ENCODE measurements at regions not wholly inside any gene's neighbourhood (a gene's known extent, or its start where the extent isn't known, plus 50 kb on each side); places are given as distances from the start of the nearest gene placed in this dataset.

GRCh38 chr4:67201334-67201733 is 344.0 kb downstream of the CENPC start:
- CTCF ChIA-PET: no interaction called here
- TF ChIP-seq ARNT (IDR thresholded peaks at IDR 0.05) (no peak), LEF1 (IDR thresholded peaks at IDR 0.05; ENCODE audit: borderline replicate concordance) (no peak), FOXM1 (IDR thresholded peaks at IDR 0.05; ENCODE audit: borderline replicate concordance) (no peak), BHLHE40 (IDR thresholded peaks at IDR 0.05; ENCODE audit: borderline replicate concordance) (no peak), HDGF (IDR thresholded peaks at IDR 0.05; ENCODE audit: borderline replicate concordance) (no peak), SP1 (IDR thresholded peaks at IDR 0.05) (no peak), SUZ12 (IDR thresholded peaks at IDR 0.05) (no peak), FOXA1 (IDR thresholded peaks at IDR 0.05) (no peak), TARDBP (IDR thresholded peaks at IDR 0.05) (no peak), ELF4 (IDR thresholded peaks at IDR 0.05) (no peak), NFRKB (IDR thresholded peaks at IDR 0.05) (no peak), CTBP1 (IDR thresholded peaks at IDR 0.05; ENCODE audit: borderline replicate concordance) (no peak), L3MBTL2 (conservative IDR thresholded peaks at IDR 0.05) (no peak), ZNF384 (IDR thresholded peaks at IDR 0.05) (no peak), FOXK2 (IDR thresholded peaks at IDR 0.05) (no peak)
- TF ChIP-seq, protein P1, sequence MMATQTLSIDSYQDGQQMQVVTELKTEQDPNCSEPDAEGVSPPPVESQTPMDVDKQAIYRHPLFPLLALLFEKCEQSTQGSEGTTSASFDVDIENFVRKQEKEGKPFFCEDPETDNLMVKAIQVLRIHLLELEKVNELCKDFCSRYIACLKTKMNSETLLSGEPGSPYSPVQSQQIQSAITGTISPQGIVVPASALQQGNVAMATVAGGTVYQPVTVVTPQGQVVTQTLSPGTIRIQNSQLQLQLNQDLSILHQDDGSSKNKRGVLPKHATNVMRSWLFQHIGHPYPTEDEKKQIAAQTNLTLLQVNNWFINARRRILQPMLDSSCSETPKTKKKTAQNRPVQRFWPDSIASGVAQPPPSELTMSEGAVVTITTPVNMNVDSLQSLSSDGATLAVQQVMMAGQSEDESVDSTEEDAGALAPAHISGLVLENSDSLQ (IDR thresholded peaks at IDR 0.05): no peak
- POLR2A ChIA-PET: no interaction called here
- no peak for DNase-seq (ENCODE audit: extremely low spot score)

DNA sequence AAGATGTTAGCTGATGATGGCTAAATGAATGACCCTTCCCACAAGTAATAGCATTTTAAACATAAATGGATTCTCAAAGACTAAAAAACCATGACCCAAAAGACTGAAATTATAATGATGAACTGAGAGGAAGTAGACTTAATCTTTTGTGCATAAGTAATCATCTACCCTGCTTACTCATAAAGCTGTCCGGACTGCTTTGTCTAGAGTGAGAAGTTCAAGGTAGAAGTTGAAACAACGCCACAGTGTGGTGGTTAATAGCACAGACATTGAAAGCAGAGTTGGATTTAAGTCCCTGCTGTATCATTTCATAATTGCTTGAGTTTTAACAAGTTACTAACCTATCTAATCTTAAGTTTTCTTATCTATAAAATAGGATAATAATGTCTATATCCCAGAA is 346.6 kb downstream of the CENPC start:
- DNase-seq (ENCODE audit: extremely low spot score): peak; percentile 42
- POLR2A ChIA-PET: no interaction called here
- no peak for TF ChIP-seq NFRKB (IDR thresholded peaks at IDR 0.05)
- TF ChIP-seq ELF4 (IDR thresholded peaks at IDR 0.05): no peak
- TF ChIP-seq FOXM1 (IDR thresholded peaks at IDR 0.05; ENCODE audit: borderline replicate concordance): no peak
- TF ChIP-seq CTBP1 (IDR thresholded peaks at IDR 0.05; ENCODE audit: borderline replicate concordance): no peak
- no peak for TF ChIP-seq BHLHE40 (IDR thresholded peaks at IDR 0.05; ENCODE audit: borderline replicate concordance)
- TF ChIP-seq ARNT (IDR thresholded peaks at IDR 0.05): no peak
- TF ChIP-seq FOXA1 (IDR thresholded peaks at IDR 0.05): no peak
- TF ChIP-seq SP1 (IDR thresholded peaks at IDR 0.05): no peak
- TF ChIP-seq, protein P1 (IDR thresholded peaks at IDR 0.05): no peak
- no peak for TF ChIP-seq L3MBTL2 (conservative IDR thresholded peaks at IDR 0.05)
- TF ChIP-seq FOXK2 (IDR thresholded peaks at IDR 0.05): no peak
- TF ChIP-seq LEF1 (IDR thresholded peaks at IDR 0.05; ENCODE audit: borderline replicate concordance): no peak
- CTCF ChIA-PET: interaction anchor here (0.7 kb wide), 1 partner anchor 466 kb away, joined by 3 read pairs; no protein-coding TSS in a partner anchor

DNA sequence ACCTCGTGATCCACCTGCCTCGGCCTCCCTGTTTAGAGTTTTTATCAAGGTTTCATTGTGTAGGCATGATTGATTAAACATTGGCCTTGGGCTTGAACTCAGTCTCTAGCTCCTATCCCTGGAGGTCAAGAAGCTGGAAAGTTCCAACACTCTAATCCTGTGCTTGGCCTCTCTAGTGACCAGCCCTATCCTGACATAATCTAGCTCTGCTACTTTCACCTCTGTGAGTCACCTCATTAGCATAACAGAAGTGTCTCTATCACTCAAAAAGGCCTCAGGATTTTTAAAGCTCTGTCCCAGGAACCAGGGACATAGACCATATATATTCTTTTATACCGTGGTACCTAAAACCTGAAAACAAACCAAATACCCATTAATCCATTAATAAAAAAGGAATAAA is 377.5 kb downstream of the CENPC start:
- CTCF ChIA-PET: no interaction called here
- no peak for DNase-seq (ENCODE audit: extremely low spot score)
- POLR2A ChIA-PET: interaction anchor here (0.6 kb wide), 1 partner anchor 1777 kb away, joined by 3 read pairs; no protein-coding TSS in a partner anchor
- no peak for TF ChIP-seq ELF4 (IDR thresholded peaks at IDR 0.05)
- no peak for TF ChIP-seq SUZ12 (IDR thresholded peaks at IDR 0.05)
- TF ChIP-seq, protein P1 (IDR thresholded peaks at IDR 0.05): no peak
- no peak for TF ChIP-seq LEF1 (IDR thresholded peaks at IDR 0.05; ENCODE audit: borderline replicate concordance)
- no peak for TF ChIP-seq NFRKB (IDR thresholded peaks at IDR 0.05)
- no peak for TF ChIP-seq BHLHE40 (IDR thresholded peaks at IDR 0.05; ENCODE audit: borderline replicate concordance)
- no peak for TF ChIP-seq FOXA1 (IDR thresholded peaks at IDR 0.05)
- no peak for TF ChIP-seq FOXK2 (IDR thresholded peaks at IDR 0.05)
- TF ChIP-seq ARNT (IDR thresholded peaks at IDR 0.05): no peak

GRCh38 chr4:67162690-67163089 is 382.6 kb downstream of the CENPC start:
- CTCF ChIA-PET: no interaction called here
- DNase-seq (ENCODE audit: extremely low spot score): no peak
- TF ChIP-seq TARDBP (IDR thresholded peaks at IDR 0.05) (no peak), SP1 (IDR thresholded peaks at IDR 0.05) (no peak), FOXM1 (IDR thresholded peaks at IDR 0.05; ENCODE audit: borderline replicate concordance) (no peak), BHLHE40 (IDR thresholded peaks at IDR 0.05; ENCODE audit: borderline replicate concordance) (no peak), ELF4 (IDR thresholded peaks at IDR 0.05) (no peak), LEF1 (IDR thresholded peaks at IDR 0.05; ENCODE audit: borderline replicate concordance) (no peak), HDGF (IDR thresholded peaks at IDR 0.05; ENCODE audit: borderline replicate concordance) (no peak)
- POLR2A ChIA-PET: no interaction called here

DNA sequence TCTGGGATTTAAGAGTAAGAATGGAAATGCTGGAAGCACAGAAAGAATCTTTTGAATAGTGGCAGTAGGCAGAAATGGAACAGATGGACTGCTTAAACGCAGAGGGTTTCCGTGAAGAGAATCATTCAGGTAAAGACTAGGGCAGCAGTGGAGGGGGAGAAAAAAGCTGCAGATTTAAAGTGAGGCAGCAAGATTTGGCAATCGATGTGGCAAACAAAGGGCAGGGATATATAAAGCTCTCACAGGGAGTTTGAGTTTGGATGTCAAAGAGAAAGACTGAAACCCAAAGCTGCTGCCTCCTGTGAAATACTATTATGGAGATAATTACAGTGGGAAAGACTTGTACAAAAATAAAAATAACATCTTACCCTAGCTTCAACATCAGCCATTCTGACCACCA is 384.0 kb downstream of the CENPC start:
- TF ChIP-seq CTBP1 (IDR thresholded peaks at IDR 0.05; ENCODE audit: borderline replicate concordance) (no peak), ELF4 (IDR thresholded peaks at IDR 0.05) (no peak), FOXA1 (IDR thresholded peaks at IDR 0.05) (no peak), BHLHE40 (IDR thresholded peaks at IDR 0.05; ENCODE audit: borderline replicate concordance) (no peak), SP1 (IDR thresholded peaks at IDR 0.05) (no peak), ARNT (IDR thresholded peaks at IDR 0.05) (no peak), TARDBP (IDR thresholded peaks at IDR 0.05) (no peak), LEF1 (IDR thresholded peaks at IDR 0.05; ENCODE audit: borderline replicate concordance) (no peak), ZNF384 (IDR thresholded peaks at IDR 0.05) (no peak), L3MBTL2 (conservative IDR thresholded peaks at IDR 0.05) (no peak), SUZ12 (IDR thresholded peaks at IDR 0.05) (no peak), FOXM1 (IDR thresholded peaks at IDR 0.05; ENCODE audit: borderline replicate concordance) (no peak), FOXK2 (IDR thresholded peaks at IDR 0.05) (no peak), NFRKB (IDR thresholded peaks at IDR 0.05) (no peak), HDGF (IDR thresholded peaks at IDR 0.05; ENCODE audit: borderline replicate concordance) (no peak)
- TF ChIP-seq, protein P1 (IDR thresholded peaks at IDR 0.05): no peak
- ChIA-PET CTCF (no interaction called here), POLR2A (no interaction called here)
- DNase-seq (ENCODE audit: extremely low spot score): no peak

DNA sequence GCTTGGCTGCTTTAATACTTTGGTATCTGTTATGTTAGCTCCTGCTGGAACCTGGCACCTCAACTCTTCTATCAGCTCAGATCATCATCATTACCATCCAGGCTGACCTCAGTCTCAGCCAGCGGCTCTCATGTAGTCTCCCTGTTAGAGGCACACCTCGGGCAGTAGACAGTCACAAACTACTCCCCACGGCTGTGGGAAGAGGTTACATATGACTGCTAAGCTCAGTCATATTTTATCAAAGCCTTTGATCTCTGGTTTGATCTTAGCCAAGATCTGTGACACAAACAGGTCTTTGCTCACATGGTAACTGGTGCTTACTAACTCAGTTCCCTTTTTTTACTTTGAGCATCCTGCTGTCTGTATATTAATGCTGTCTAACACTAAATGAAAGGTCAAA is 384.9 kb downstream of the CENPC start:
- TF ChIP-seq TARDBP (IDR thresholded peaks at IDR 0.05) (no peak), HDGF (IDR thresholded peaks at IDR 0.05; ENCODE audit: borderline replicate concordance) (no peak), CTBP1 (IDR thresholded peaks at IDR 0.05; ENCODE audit: borderline replicate concordance) (no peak), L3MBTL2 (conservative IDR thresholded peaks at IDR 0.05) (no peak), FOXM1 (IDR thresholded peaks at IDR 0.05; ENCODE audit: borderline replicate concordance) (no peak), LEF1 (IDR thresholded peaks at IDR 0.05; ENCODE audit: borderline replicate concordance) (no peak), FOXK2 (IDR thresholded peaks at IDR 0.05) (no peak), FOXA1 (IDR thresholded peaks at IDR 0.05) (no peak), SUZ12 (IDR thresholded peaks at IDR 0.05) (no peak), SP1 (IDR thresholded peaks at IDR 0.05) (no peak), ZNF384 (IDR thresholded peaks at IDR 0.05) (no peak), BHLHE40 (IDR thresholded peaks at IDR 0.05; ENCODE audit: borderline replicate concordance) (no peak), NFRKB (IDR thresholded peaks at IDR 0.05) (no peak), ARNT (IDR thresholded peaks at IDR 0.05) (no peak), ELF4 (IDR thresholded peaks at IDR 0.05) (no peak)
- TF ChIP-seq, protein P1 (IDR thresholded peaks at IDR 0.05): no peak
- POLR2A ChIA-PET: no interaction called here
- no peak for DNase-seq (ENCODE audit: extremely low spot score)
- CTCF ChIA-PET: no interaction called here
